HG03439 (cell line): ENCODE measurements at regions not wholly inside any gene's neighbourhood (a gene's known extent, or its start where the extent isn't known, plus 50 kb on each side); places are given as distances from the start of the nearest gene placed in this dataset.
"Not testable (repeated sequence)": the region's sequence is repeated elsewhere in the genome, so short reads cannot be mapped to it uniquely, and the experiment has no call there.

ENCODE experiments used
- ATAC-seq: cut with Tn5 transposase; IDR thresholded peaks from one replicate; pipeline ENCODE4 v1.9.1; 2021; ENCODE audit warnings: mild to moderate bottlenecking, moderate library complexity; ENCODE audit not compliant: unreplicated experiment

- no peak for ATAC-seq
These were observed 90.4 kb upstream of the RBMS1 start for GRCh38 chr2:160583813-160584537.

GRCh38 chr2:160584972-160585494, 91.4 kb upstream of the RBMS1 start:
- no peak for ATAC-seq

- ATAC-seq: no peak
These were observed 97.1 kb upstream of the RBMS1 start for GRCh38 chr2:160590664-160591063.

GRCh38 chr2:160592401-160592800, 98.8 kb upstream of the RBMS1 start:
- ATAC-seq: no peak

GRCh38 chr2:160592993-160593392, 99.4 kb upstream of the RBMS1 start:
- no peak for ATAC-seq

GRCh38 chr2:160596441-160596840, 102.8 kb upstream of the RBMS1 start:
- ATAC-seq: no peak

- not testable (repeated sequence) for ATAC-seq
These were observed 106.8 kb upstream of the RBMS1 start for GRCh38 chr2:160600437-160600836.

- ATAC-seq: no peak
These were observed 108.5 kb upstream of the RBMS1 start for GRCh38 chr2:160602073-160602472.

- ATAC-seq: no peak
These were observed 110.3 kb upstream of the RBMS1 start for GRCh38 chr2:160603771-160604510.

GRCh38 chr2:160606341-160606740, 112.7 kb upstream of the RBMS1 start:
- no peak for ATAC-seq

- ATAC-seq: no peak
These were observed 115.0 kb upstream of the RBMS1 start for GRCh38 chr2:160608599-160608998.

GRCh38 chr2:160609346-160609745, 115.7 kb upstream of the RBMS1 start:
- ATAC-seq: no peak

- ATAC-seq: no peak
These were observed 116.4 kb upstream of the RBMS1 start for GRCh38 chr2:160610041-160610440.

GRCh38 chr2:160612266-160612856, 118.8 kb upstream of the RBMS1 start:
- ATAC-seq: no peak

GRCh38 chr2:160613466-160614153, 120.0 kb upstream of the RBMS1 start:
- no peak for ATAC-seq

- no peak for ATAC-seq
These were observed 120.8 kb upstream of the RBMS1 start for GRCh38 chr2:160614391-160614790.

- ATAC-seq: no peak
These were observed 122.1 kb upstream of the RBMS1 start for GRCh38 chr2:160615706-160616105.

GRCh38 chr2:160616149-160616548, 122.5 kb upstream of the RBMS1 start:
- ATAC-seq: no peak

- ATAC-seq: no peak
These were observed 128.1 kb upstream of the RBMS1 start for GRCh38 chr2:160621748-160622147.

- not testable (repeated sequence) for ATAC-seq
These were observed 134.5 kb upstream of the RBMS1 start for GRCh38 chr2:160628020-160628637.

GRCh38 chr2:160628811-160629210, 135.2 kb upstream of the RBMS1 start:
- no peak for ATAC-seq
